HG03354 (cell line): ENCODE measurements at regions not wholly inside any gene's neighbourhood (a gene's known extent, or its start where the extent isn't known, plus 50 kb on each side); places are given as distances from the start of the nearest gene placed in this dataset.
"Not testable (repeated sequence)": the region's sequence is repeated elsewhere in the genome, so short reads cannot be mapped to it uniquely, and the experiment has no call there.

Experiments used
- ATAC-seq: cut with Tn5 transposase; IDR thresholded peaks from one replicate; pipeline ENCODE4 v1.9.1; 2021; ENCODE audit warnings: mild to moderate bottlenecking; ENCODE audit not compliant: unreplicated experiment, poor library complexity, severe bottlenecking

DNA sequence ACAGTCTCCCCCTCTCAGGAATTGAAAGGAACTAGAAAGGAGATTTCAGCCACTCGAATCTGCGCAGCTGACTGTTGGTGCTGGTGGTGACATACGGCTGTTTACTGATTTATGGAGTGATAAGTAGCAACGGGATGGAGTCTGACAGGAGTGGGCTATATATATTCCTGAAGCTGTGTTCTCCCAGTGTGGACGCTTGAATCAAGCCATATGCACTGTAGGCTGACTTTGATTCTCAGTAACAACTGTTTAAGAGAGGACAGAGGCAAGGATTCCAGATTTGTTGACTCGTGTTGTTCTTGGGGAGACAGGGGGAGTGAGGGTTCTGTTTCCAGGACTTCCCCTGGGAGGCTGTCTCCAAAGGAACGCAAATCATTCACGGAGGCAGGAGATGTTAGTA, 260.1 kb upstream of the AUTS2 start:
- no peak for ATAC-seq

- ATAC-seq, result no peak
Observed at GRCh38 chr7:69341288-69341687, 257.0 kb upstream of the AUTS2 start.

- no peak for ATAC-seq
Observed at GRCh38 chr7:69342154-69342884, 256.0 kb upstream of the AUTS2 start.

- ATAC-seq, result no peak
Observed at GRCh38 chr7:69349291-69349690, 249.0 kb upstream of the AUTS2 start.

DNA sequence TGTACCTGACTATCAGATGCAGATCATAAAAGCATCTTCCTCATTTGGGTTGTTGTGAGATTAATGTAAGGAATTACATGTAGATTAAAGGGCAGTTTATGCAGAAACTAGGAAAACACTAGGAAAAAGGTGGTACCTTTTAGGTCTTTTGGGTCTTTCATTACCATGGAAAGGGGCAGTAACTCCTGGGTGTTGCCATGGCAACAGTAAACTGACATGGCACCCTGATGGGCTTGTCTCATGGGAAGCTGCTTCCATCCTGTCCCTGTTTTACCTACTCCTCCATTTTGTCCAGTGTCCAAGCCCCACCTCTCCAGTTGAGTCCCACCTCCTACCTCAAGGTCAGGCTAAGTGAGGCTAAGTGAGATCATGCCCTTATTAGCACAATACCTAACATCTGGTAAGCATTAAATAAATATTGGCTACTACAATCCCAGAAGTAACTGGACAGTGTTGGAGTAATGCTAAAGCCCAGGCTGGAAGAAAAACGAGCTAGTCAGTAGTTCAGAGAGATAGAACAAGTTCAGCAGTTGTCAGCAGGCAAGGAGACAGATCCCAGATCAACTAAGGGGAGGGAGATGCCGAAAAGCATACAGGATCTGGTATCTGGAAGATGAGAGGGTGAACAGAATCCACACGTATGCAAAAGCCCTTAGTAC, 240.0 kb upstream of the AUTS2 start:
- ATAC-seq, result no peak

DNA sequence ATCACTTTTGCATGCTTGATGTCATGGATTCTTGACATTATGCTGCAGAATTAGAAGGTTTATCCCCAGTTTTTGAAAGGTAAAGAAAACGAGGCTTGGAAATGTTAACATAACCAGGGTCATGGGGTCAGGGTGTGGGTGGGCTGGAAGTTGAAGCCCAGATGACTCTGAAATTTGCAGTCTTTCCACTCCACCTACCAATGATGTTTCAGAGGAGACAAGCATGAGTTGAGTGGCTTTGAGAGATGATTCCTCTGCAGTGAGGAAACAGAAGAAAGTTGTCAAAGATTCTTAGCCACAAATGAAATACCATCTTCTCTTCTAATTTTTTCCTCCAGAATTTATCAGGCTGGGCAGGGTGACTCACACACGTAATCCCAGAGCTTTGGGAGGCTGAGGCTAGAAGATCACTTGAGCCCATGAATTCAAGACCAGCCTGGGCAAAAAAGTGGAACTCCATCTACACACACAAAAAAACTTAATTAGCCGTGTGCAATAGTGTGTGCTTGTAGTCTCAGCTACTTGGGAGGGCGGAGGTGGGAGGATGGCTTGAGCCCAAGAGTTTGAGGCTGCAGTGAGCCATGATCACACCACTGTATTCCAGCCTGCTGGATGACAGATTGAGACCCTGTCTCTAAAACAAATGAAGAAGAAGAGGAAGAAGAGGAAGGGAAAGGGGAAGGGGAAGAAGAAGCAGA, 239.1 kb upstream of the AUTS2 start:
- no peak for ATAC-seq

DNA sequence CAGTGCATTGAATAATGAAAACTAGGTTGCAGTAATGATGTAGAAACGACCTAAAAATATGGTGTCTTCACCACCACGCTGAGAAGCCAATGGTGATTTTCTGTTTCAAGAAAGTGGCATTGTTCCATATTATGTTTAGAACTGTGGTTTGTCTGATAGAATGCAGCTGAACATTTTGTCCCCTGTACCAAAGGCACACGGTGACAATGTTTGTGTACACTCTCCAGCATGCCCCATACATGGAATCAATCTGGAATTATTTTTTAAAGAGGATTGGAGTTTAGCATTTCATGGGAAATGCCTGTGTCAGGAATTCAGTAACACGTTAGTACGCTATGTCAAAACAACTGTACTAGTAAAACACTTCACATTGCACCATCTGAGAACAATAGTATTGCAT, 237.4 kb upstream of the AUTS2 start:
- ATAC-seq, result no peak

GRCh38 chr7:69363136-69363535, 235.1 kb upstream of the AUTS2 start:
- ATAC-seq, result no peak

GRCh38 chr7:69364813-69365643, 233.2 kb upstream of the AUTS2 start:
- ATAC-seq, result no peak

DNA sequence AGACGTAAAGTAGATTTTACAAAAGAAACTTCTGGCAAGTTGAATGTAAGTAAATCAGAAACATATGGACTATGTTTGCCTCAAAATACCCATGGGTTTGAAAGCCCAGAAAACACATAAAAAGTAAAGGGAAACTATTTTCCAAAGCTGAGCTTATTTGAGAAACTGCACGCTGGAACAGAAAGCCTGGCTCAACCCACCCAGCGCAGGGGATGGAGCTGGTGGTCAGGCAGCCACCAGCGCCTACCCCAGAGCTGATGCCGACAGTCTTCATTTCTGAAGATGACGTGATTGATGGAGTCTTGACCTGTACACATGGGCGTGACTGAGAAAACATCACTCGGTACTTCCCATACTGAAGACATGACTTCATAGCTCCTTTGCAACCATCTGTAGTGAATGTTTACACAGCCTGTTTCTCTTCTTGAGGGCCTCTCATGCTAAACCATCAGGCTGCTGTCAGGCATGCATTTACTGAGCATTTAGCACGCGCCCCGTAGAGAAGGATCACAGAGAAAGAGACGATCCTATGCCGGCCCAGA, 232.6 kb upstream of the AUTS2 start:
- no peak for ATAC-seq

DNA sequence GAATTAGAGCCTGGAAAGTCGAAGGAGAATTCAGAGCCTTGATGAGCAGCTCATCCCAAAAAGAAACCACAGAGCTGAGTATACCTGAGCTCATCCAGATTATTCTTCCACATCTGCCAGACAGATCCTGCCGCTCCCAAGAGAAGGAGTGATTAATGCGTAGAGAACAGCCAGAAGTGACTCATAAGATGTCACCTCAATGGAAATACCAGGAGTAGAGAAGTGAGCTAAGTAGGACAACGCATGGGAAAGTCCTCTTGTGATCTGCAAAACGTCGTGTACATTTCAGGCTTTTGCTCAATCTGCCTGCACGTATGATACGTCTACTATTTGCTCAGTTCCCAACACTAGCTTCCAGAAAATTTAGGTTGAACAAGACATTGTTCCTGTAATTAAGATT, 230.5 kb upstream of the AUTS2 start:
- ATAC-seq, result no peak

GRCh38 chr7:69373171-69374043, 224.9 kb upstream of the AUTS2 start:
- no peak for ATAC-seq

GRCh38 chr7:69374044-69374425, 224.2 kb upstream of the AUTS2 start:
- no peak for ATAC-seq

- ATAC-seq, result no peak
Observed at GRCh38 chr7:69377191-69377590, 221.1 kb upstream of the AUTS2 start.

DNA sequence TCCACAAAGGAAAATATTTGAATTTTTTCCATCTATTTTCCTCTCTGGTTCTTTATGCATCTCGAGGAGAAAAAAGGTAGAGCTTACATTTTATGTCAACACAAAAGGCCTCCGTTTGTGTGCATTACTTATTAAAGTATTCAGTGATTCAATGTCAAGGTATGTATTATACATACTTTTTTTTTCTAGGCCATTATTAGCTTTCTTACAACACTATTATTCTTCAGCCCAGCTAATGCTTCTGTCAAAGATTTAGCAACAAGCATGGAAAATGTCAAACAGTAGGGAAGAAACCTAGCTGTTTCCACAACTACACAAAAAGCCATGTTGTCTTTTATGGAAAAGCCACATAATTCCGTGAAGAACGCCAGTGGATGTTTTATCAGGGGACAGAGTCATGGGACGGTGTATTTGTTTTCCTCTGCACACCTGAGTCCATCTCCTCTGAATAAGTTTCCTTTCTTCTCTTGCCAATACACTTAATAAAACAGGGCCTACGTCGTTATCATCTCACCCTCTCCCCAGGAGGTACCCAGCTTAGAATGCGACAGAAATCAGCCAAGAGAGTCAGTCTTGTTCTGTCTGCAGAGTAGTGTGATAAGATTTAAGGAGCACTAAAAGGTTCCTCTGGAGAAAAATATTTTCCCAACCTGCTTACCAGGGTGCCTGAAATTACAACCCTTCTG, 209.7 kb upstream of the AUTS2 start:
- ATAC-seq, result no peak

GRCh38 chr7:69389216-69389615, 209.1 kb upstream of the AUTS2 start:
- no peak for ATAC-seq

DNA sequence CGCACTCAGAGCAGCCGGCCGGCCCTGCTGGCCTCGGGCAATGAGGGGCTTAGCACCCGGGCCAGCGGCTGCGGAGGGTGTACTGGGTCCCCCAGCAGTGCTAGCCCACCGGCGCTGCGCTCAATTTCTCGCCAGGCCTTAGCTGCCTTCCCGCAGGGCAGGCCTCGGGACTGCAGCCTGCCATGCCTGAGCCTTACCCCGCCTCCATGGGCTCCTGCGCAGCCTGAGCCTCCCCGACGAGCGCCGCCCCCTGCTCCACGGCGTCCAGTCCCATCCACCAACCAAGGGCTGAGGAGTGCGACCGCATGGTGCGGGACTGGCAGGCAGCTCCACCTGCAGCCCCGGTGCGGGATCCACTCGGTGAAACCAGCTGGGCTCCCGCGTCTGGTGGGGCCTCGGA, 204.4 kb upstream of the AUTS2 start:
- ATAC-seq, result not testable (repeated sequence)

DNA sequence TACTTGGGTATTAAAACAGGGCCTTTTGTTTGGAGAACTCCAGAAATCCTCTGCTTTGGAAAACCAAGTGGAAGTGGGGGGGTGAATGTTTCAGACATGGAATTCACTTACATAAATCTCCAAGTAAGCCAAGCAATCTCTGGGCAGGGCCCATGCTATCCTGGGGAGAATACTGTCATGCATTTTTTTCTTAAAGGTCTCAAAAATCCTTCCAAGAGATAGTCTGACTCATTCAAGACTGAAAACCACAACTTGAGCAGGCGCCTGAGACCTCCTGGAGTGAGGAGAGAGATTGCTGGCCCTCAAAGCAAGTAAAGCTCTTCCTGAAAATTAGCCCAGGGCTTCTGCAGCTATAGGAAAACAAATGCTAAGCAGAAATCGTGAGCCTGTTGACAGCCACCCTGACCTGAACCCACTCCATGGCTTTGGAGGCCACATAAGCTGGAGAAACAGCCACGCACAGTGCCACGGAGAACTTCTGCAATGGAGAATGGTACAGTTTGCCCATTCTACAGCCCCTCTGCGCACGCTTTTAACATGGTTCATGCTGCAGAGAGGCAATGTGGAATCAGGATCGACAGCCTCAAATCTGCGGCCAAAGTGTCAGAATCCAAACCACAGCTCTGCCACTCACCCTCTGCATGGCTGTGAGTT, 203.1 kb upstream of the AUTS2 start:
- no peak for ATAC-seq
